DND-41 (cell line): ENCODE measurements at regions not wholly inside any gene's neighbourhood (a gene's known extent, or its start where the extent isn't known, plus 50 kb on each side); places are given as distances from the start of the nearest gene placed in this dataset.

Experiments
- ATAC-seq: fragments of 200-7000 bp; cut with Tn5 transposase; 3 replicates; pipeline ENCODE4 v1.9.1; 2021; ENCODE audit warnings: low read depth; ENCODE audit not compliant: insufficient read depth
- DNase-seq: peaks from one replicate; pipeline ENCODE4 v3.0.0-alpha.2; 2020
- H2AFZ ChIP-seq: 2 replicates; pipeline ENCODE4 v1.6.0; 2012; ENCODE audit warnings: low read depth, low read length
- H3K27ac ChIP-seq: 2 replicates; pipeline ENCODE4 v1.5.1; 2012; ENCODE audit warnings: low read length, inconsistent platforms
- H3K27me3 ChIP-seq: fragments of 200-600 bp; sonication (generic); 2 replicates; pipeline ENCODE4 v1.6.0; 2012; ENCODE audit warnings: low read length, mild to moderate bottlenecking, inconsistent platforms; ENCODE audit not compliant: insufficient read depth, poor library complexity
- H3K36me3 ChIP-seq: 2 replicates; pipeline ENCODE4 v1.5.1; 2012; ENCODE audit warnings: low read length, inconsistent platforms; ENCODE audit not compliant: insufficient read depth
- H3K4me1 ChIP-seq: 2 replicates; pipeline ENCODE4 v1.5.1; 2012; ENCODE audit warnings: mild to moderate bottlenecking, low read length; ENCODE audit not compliant: insufficient read depth
- H3K4me2 ChIP-seq: 2 replicates; pipeline ENCODE4 v1.6.0; 2012; ENCODE audit warnings: mild to moderate bottlenecking, moderate library complexity, low read length, inconsistent platforms; ENCODE audit not compliant: insufficient read depth
- H3K4me3 ChIP-seq, 2 experiments: fragments of 200-600 bp in 1 of 2; shearing (Covaris generic) in 1 of 2; 2 replicates each; pipeline ENCODE4 v1.5.1; 2012 to 2016; ENCODE audit warnings: inconsistent platforms in 2 of 2, low read length in 2 of 2, mild to moderate bottlenecking in 2 of 2, low read depth in 1 of 2, moderate library complexity in 1 of 2
- H3K79me2 ChIP-seq: 2 replicates; pipeline ENCODE4 v1.6.0; 2012; ENCODE audit warnings: low read length, inconsistent platforms; ENCODE audit not compliant: insufficient read depth
- H3K9ac ChIP-seq: 2 replicates; pipeline ENCODE4 v1.6.0; 2012; ENCODE audit warnings: low read depth, mild to moderate bottlenecking, inconsistent platforms, low read length, moderate library complexity
- H3K9me3 ChIP-seq: 2 replicates; pipeline ENCODE4 v1.5.1; 2012; ENCODE audit warnings: low read length, moderate library complexity, mild to moderate bottlenecking, inconsistent platforms; ENCODE audit not compliant: insufficient read depth, severe bottlenecking
- H4K20me1 ChIP-seq: 2 replicates; pipeline ENCODE4 v1.6.0; 2012; ENCODE audit warnings: low read length; ENCODE audit not compliant: insufficient read depth
- EZH2 ChIP-seq: IDR thresholded peaks from 3 replicates; pipeline ENCODE4 v1.6.1; 2012; ENCODE audit warnings: borderline replicate concordance, low read depth, mild to moderate bottlenecking, moderate library complexity, low read length, inconsistent platforms; ENCODE audit not compliant: severe bottlenecking
- TF ChIP-seq, protein P1 (sequence below): IDR thresholded peaks from 2 replicates; pipeline ENCODE4 v1.5.1; 2012; ENCODE audit warnings: borderline replicate concordance, low read length, moderate library complexity, mild to moderate bottlenecking; ENCODE audit not compliant: poor library complexity, severe bottlenecking; ENCODE audit errors: extremely low read depth

DNA sequence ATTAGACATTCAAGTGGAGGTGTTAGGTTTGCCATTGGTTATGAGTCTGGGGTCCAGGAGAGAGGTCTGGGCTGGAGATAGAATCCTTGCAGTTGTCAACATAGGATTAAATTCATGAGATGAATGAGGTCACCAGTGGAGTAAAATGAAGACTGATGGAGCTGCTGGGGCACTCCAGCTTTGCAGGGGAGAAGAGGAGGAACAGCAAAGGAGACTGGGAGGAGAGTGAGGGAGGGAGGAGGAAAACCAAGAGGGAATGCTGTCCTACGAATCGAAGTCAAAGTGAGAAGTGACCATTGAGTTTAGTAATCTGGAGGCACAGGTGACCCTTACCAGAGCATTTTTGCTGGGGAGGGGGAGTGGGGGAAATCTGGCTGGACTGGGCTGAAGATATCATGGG is 178.2 kb upstream of the NR3C1 start:
- Histone ChIP-seq H3K27me3 (no peaks in the 10 kb centered on the region), H3K79me2 (no peaks in the 10 kb centered on the region), H3K9ac (no peak overlapping the region), H3K4me2 (no peak overlapping the region), H3K4me3 (no peak overlapping the region), H3K36me3 (no peaks in the 10 kb centered on the region), H3K9me3 (no peaks in the 10 kb centered on the region), H4K20me1 (no peaks in the 10 kb centered on the region), H3K4me1 (peaks cover 40% of the 10 kb centered on the region), H3K27ac (no peak overlapping the region), H2AFZ (no peak overlapping the region)
- ATAC-seq (no peak), DNase-seq (no peak)
- TF ChIP-seq, protein P1, sequence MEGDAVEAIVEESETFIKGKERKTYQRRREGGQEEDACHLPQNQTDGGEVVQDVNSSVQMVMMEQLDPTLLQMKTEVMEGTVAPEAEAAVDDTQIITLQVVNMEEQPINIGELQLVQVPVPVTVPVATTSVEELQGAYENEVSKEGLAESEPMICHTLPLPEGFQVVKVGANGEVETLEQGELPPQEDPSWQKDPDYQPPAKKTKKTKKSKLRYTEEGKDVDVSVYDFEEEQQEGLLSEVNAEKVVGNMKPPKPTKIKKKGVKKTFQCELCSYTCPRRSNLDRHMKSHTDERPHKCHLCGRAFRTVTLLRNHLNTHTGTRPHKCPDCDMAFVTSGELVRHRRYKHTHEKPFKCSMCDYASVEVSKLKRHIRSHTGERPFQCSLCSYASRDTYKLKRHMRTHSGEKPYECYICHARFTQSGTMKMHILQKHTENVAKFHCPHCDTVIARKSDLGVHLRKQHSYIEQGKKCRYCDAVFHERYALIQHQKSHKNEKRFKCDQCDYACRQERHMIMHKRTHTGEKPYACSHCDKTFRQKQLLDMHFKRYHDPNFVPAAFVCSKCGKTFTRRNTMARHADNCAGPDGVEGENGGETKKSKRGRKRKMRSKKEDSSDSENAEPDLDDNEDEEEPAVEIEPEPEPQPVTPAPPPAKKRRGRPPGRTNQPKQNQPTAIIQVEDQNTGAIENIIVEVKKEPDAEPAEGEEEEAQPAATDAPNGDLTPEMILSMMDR: no peak
- no peak for TF ChIP-seq EZH2

DNA sequence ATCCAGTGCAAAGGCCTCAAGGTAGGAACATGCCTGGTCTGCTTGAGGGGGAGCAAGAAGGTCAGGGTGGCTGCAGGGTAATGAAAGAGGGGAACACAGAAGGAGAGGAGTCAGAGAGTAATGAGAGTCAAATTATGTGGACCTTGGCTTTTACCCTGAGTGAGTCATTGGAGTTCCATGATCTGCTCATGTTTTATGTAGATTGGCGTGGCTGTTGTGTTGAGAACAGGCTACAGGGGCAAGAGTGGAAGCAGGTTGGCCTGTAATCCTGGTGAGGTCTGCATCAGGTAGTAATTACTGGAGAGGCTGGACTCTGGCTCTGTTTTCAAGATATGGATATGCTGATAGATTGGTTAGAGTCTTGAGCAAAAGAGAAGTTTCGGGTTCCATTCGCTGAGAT is 177.7 kb upstream of the NR3C1 start:
- H3K27me3 ChIP-seq: no peaks in the 10 kb centered on the region
- H4K20me1 ChIP-seq: no peaks in the 10 kb centered on the region
- no peak overlapping the region for H3K27ac ChIP-seq
- H3K9ac ChIP-seq: no peak overlapping the region
- no peak for DNase-seq
- no peak overlapping the region for H2AFZ ChIP-seq
- no peaks in the 10 kb centered on the region for H3K79me2 ChIP-seq
- ATAC-seq: no peak
- H3K36me3 ChIP-seq: no peaks in the 10 kb centered on the region
- no peak for TF ChIP-seq EZH2
- TF ChIP-seq, protein P1: no peak
- H3K9me3 ChIP-seq: no peaks in the 10 kb centered on the region
- no peak overlapping the region for H3K4me2 ChIP-seq
- peaks cover 35% of the 10 kb centered on the region for H3K4me1 ChIP-seq
- H3K4me3 ChIP-seq: no peak overlapping the region

DNA sequence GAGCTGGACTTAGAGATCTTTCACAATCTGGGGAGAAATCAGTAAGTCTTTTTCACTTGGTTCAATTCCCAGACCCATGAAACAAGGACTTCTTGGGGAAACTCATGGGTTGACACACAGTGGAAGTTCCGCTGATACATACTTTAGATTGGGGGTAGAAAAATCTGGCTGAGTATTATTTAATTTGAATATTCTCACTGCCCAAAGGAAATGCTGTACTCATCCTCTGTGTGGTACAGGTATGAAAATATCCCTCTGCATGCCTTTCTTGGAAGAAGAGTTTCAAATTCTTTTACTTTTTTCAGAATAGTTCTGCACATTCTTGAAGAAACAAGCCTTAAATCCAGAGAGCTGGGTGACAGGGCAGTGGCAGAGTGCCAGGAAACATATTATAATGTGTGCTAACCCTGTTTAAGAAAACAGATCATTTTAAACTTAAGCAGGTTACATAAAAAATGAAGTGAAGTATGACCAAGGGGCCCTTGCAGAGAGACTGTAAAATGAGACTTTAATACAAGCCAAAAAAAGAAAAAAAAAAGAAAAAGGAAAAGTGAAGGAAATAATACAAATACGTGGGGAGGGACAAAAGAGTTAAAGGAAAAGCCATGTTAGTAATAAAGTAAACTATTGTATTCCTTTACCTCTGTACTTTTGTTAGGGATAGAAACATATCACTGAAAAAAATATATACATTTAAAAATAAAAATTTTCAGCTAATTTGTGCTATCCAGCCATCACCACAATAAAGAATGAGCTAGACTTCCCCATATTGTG is 173.4 kb upstream of the NR3C1 start:
- Histone ChIP-seq H3K9ac (no peak overlapping the region), H3K4me2 (no peak overlapping the region), H3K27me3 (no peaks in the 10 kb centered on the region), H3K4me1 (no peaks in the 10 kb centered on the region), H3K27ac (no peak overlapping the region), H3K79me2 (no peaks in the 10 kb centered on the region), H3K36me3 (no peaks in the 10 kb centered on the region), H2AFZ (no peak overlapping the region), H4K20me1 (no peaks in the 10 kb centered on the region), H3K4me3 (no peak overlapping the region), H3K9me3 (no peaks in the 10 kb centered on the region)
- DNase-seq: no peak
- ATAC-seq: no peak
- no peak for TF ChIP-seq EZH2
- TF ChIP-seq, protein P1: no peak
